Daoy (cell line): ENCODE measurements at regions not wholly inside any gene's neighbourhood (a gene's known extent, or its start where the extent isn't known, plus 50 kb on each side); places are given as distances from the start of the nearest gene placed in this dataset.

ENCODE experiments used
- DNase-seq: peaks from one replicate; pipeline ENCODE4 v3.0.0-alpha.2; 2015; ENCODE audit warnings: low read depth

DNA sequence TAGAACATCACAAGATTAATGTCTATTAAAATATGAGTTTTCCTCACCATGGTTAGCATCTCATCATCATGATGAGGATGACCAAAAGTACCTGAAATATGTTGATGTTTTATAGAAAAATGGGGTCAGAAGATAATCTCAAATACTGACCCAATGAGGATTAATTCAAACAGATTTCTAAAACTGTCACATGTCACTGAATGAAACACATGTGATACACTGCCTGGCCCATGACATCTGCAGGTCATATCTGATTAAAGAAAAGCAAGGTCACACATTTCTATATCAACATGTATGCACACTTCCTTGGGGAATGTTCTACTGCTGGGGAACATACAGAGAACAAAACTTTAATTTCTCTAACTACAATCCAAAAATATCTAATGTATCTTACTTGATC is 470.6 kb upstream of the ADGRL2 start:
- DNase-seq, result no peak

DNA sequence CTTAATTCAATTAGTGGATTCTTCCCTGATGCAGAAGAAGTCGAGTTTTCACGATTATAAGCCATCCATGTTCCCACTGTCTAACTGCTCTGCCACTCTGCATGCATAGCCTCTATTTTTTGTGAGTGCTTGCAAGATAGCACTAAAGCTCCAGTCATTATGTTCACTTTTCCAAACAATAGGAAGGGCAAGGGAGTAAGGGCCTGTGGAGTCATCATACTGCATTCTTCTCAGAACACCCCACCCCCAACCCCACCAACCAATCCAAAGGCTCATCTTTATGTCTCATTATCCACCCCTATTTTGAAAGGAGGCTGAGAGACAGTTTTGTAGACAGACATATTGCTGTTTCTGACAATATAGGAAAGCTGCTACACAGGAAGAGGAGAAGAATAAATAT is 471.7 kb upstream of the ADGRL2 start:
- DNase-seq, result no peak

DNA sequence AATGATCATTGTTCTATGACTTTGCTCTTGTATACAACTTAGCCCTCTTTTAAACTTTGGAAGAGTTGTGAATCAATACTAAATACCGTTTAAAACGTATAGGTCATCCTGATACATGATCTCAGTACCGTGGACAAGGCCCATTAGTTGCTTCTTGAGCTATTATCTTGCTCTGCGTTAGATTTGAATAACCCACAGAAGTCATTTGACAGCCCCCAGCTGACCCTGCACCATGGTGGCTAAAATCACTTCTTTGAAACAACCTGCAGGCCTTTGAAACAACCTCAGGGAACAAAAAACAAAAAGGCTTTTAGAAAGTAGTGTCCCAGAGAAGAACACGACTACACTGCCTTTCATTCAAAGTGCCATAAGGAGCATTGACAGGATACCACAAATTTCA is 473.0 kb upstream of the ADGRL2 start:
- no peak for DNase-seq

DNA sequence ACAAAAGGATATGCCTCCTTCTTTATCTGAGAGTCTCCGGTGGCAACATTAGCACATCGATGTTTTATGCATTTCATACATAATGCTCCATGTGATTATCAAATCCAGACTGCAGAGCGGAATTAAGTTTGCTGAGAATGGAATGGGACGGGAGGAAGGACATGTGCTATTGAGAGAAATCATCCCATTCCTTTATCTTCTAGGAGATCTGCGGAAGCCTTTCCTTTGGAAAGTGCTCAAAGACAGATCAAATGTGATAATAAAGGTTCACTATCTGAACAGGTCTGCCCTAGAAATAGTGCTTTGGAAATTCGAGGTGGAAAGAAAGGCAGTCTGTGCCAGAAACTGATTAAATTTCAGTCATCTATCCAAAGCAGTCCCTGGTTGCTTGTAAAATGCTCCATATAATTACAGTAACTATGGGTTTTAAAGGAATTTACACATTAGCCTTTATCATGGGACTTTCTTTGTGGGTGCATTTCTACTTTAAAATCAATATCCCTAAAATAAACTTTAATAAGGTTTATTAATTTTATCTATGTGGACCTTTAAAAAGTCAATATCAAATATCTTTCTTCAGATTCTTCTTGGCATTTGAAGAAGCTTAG is 473.5 kb upstream of the ADGRL2 start:
- no peak for DNase-seq

GRCh38 chr1:81326212-81326611 is 474.5 kb upstream of the ADGRL2 start:
- no peak for DNase-seq

GRCh38 chr1:81325397-81325796 is 475.3 kb upstream of the ADGRL2 start:
- DNase-seq, result no peak

- DNase-seq, result no peak
Measured at GRCh38 chr1:81323862-81324261, 476.9 kb upstream of the ADGRL2 start.

GRCh38 chr1:81317191-81317590 is 483.5 kb upstream of the ADGRL2 start:
- no peak for DNase-seq

GRCh38 chr1:81314513-81315233 is 486.1 kb upstream of the ADGRL2 start:
- DNase-seq, result no peak

DNA sequence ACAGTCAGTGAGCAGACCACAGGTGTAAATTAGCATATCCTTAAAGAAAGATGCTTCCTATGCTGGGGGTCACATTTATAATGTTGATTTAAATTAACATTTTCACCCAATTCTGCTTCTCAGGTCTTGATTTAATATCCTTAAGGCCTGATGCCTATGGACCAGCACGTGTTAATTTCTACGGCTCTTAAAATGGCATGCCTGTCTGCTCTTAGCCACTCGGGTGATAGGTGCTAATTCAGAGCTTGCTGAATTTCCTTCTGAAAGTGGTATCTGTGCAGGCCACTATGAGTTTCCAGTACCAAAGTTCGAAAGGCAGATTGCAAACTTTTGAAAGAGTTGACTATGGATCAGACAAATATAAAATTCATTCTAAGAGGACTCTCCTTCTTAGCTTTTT is 487.4 kb upstream of the ADGRL2 start:
- DNase-seq, result no peak

DNA sequence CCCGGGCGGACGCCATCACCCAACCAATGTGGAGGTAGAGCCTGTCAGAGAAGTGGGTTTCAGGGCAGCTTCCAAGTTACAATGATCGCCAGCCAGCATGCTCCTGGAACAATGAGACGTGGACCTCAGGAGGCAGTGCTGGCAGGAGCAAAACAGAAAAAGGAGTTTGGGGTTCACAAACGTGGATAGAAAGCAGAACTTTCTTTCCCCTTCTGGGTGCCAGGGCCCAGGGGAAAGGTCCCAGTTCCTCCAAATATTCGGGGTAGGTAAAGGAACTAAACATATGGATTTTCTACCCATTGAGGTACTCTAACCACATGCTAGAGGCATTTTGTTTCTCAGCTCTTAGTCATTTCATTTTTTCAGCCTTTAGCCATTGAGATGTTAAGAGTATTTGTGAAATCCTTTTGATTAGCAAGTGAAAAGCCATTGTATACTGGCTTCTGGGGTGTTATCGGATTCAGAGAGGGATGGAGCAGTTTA is 488.4 kb upstream of the ADGRL2 start:
- no peak for DNase-seq

DNA sequence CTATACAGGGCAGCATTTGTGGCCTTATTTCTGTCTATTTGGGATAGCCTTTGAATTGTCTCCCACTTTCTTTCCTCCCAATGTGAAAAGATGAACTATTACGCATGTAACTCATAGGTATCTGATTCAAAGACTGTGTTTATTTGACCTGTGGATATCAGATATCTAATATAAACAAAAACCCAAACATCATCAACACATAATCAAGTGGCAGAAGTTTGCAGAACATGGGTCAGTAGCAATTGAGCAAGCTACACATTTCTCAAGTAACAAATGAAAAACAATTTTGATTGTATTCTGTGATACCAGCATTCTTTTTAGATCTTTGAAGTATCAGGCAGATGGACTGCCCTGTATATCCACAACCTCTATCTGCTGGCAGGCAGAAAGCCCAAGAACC is 490.5 kb upstream of the ADGRL2 start:
- DNase-seq, result no peak

- no peak for DNase-seq
Measured at GRCh38 chr1:81308191-81308590, 492.5 kb upstream of the ADGRL2 start.

GRCh38 chr1:81307786-81308185 is 492.9 kb upstream of the ADGRL2 start:
- no peak for DNase-seq

GRCh38 chr1:81305997-81306452 is 494.7 kb upstream of the ADGRL2 start:
- DNase-seq, result peak; percentile 40

- peak; percentile 54 for DNase-seq
Measured at GRCh38 chr1:81304187-81304586, 496.5 kb upstream of the ADGRL2 start.

DNA sequence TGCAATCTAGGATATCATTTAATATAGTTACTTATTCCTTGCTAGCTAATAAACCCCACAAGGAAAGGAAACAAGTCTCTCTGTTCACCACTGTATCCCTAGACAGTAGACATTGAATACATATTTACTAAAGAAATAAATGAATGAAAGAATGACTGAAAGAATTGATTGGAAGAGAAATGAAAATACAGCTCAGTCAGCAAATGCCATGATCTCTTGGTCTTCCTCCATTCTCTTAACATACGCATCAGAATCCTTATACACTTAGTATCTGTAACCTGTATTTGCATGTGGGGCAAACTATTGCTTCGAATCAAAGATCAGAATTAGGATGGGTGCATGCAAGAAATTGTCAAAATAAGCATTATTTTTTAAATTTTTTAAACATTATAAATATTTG is 500.8 kb upstream of the ADGRL2 start:
- DNase-seq, result no peak

DNA sequence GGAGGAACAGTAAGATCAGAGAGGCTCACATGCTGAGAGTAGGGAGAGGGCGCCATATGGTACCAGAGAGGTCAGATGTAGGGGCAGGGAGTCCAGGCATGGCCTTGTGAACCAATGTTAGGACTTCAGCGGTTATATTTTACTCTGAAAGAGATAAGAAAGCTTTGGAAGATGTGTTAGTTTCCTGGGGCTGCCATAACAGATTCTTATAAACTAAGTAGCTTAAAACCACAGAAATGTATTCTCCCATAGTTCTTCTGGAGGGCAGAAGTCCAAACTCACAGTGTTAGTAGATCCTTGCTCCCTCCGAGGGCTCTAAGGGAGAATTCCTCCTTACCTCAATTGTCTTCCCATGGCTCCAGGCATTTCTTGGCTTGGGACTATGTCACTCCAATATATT is 502.5 kb upstream of the ADGRL2 start:
- no peak for DNase-seq

- no peak for DNase-seq
Measured at GRCh38 chr1:81296601-81297000, 504.1 kb upstream of the ADGRL2 start.

GRCh38 chr1:81290326-81290725 is 510.4 kb upstream of the ADGRL2 start:
- no peak for DNase-seq

GRCh38 chr1:81288689-81289088 is 512.0 kb upstream of the ADGRL2 start:
- DNase-seq, result no peak

GRCh38 chr1:81287411-81288080 is 513.2 kb upstream of the ADGRL2 start:
- no peak for DNase-seq

DNA sequence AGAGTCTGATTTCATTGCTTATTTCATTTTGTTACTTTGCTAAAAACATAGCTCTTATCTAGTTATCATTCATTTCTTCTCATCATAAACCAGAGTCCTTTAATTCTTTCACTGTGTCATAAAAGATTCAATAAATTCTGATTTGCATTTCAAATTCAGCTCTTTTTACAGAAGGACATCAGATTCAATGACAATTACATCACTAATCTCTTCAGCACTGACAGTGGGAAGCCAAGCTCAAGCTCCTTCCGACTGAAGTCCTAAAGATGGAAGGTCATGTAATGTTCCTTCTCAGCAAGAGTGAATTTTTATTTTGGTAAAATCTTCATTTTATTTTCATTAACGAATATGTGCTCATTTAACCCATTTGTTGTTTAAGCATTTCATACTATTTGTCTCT is 530.7 kb upstream of the ADGRL2 start:
- DNase-seq, result no peak
